Loucy (cell line): ENCODE measurements at regions not wholly inside any gene's neighbourhood (a gene's known extent, or its start where the extent isn't known, plus 50 kb on each side); places are given as distances from the start of the nearest gene placed in this dataset.

Experiments
- CTCF ChIP-seq: fragments of 200-600 bp; sonication (generic); conservative IDR thresholded peaks from 2 replicates; pipeline ENCODE4 v1.5.1; 2014; ENCODE audit warnings: mild to moderate bottlenecking, antibody characterized with exemption, low read length
- EZH2phosphoT487 ChIP-seq: fragments of 200-600 bp; IDR thresholded peaks from 2 replicates; pipeline ENCODE4 v1.6.1; 2018; ENCODE audit warnings: antibody characterized with exemption, mild to moderate bottlenecking, moderate library complexity, borderline replicate concordance

DNA sequence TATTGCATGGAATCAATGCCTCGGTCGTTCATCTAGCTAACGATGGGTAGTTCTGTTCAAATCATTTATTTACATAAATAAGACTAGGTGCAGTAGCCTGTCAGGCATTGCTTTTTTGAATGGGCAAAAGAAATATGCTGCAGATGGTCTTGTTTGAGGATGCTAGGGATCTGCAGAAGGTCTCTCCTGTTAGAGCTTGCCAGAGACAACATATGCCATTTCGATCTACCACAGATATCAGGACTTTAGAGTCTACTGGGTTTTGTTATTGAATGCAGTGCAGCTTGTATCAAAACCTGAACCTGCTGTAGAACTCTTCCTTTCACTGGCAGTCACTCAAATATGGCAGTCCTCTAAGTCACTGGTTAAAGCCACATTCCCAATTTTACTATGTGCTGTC, 381.1 kb upstream of the CDH10 start:
- TF ChIP-seq CTCF = no peak
- TF ChIP-seq EZH2phosphoT487 = no peak
